ENCODE measurements at regions not wholly inside any gene's neighbourhood (a gene's known extent, or its start where the extent isn't known, plus 50 kb on each side); places are given as distances from the start of the nearest gene placed in this dataset.

DNA sequence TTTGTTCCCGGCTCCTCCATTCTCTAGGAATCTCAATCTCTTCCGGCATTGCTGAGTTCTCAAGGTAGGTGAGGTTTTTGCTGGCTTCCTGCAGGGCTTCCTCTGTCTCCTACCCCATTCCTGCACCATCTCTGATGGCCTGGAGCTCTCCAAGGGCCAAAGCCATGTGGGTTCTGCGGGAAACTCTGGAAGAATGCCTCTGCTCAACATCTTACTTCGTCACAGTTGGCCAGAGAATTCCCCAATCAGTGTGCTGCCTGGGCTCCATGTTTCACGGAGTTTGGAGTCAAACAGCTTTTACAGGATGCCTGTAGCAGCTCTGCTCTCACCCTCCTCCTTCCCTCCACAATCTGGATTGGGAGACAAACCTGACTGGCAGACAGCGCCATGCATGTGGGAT lies 253.9 kb upstream of the HES1 start:
- no peak overlapping the region for H3K4me3 Mint-ChIP-seq
- DNase-seq (ENCODE audit: extremely low spot score, unreplicated experiment) = no peak
- TF ChIP-seq, protein P1, sequence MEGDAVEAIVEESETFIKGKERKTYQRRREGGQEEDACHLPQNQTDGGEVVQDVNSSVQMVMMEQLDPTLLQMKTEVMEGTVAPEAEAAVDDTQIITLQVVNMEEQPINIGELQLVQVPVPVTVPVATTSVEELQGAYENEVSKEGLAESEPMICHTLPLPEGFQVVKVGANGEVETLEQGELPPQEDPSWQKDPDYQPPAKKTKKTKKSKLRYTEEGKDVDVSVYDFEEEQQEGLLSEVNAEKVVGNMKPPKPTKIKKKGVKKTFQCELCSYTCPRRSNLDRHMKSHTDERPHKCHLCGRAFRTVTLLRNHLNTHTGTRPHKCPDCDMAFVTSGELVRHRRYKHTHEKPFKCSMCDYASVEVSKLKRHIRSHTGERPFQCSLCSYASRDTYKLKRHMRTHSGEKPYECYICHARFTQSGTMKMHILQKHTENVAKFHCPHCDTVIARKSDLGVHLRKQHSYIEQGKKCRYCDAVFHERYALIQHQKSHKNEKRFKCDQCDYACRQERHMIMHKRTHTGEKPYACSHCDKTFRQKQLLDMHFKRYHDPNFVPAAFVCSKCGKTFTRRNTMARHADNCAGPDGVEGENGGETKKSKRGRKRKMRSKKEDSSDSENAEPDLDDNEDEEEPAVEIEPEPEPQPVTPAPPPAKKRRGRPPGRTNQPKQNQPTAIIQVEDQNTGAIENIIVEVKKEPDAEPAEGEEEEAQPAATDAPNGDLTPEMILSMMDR (conservative IDR thresholded peaks at IDR 0.05) = no peak
- H3K27me3 Mint-ChIP-seq = no peaks in the 10 kb centered on the region
- H3K9me3 Mint-ChIP-seq = peaks cover 6% of the 10 kb centered on the region
- H3K4me1 Mint-ChIP-seq (ENCODE audit: unreplicated experiment) = peaks cover 64% of the 10 kb centered on the region
- H3K27ac Mint-ChIP-seq = peak overlapping the region; percentile 89
- H3K36me3 Mint-ChIP-seq = peaks cover 4% of the 10 kb centered on the region

DNA sequence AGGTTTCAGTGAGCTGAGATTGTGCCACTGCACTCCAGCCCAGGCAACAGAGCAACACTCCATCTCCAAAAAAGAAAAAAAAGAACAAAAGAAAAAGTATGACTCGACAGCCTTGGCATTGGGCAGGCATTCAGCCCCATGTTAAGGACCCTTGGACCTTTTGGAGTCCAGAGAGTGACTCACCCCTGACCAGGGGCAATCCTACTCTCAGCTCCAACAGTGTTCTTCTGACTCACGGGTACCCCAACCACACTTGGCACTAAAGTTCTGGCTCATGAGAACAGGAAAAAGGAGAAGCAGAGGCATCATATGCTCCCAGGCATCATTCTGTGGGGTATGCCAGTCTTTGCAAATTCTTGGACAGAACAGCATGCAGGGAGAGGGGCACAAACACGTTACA lies 252.4 kb upstream of the HES1 start:
- peaks cover 54% of the 10 kb centered on the region for H3K4me1 Mint-ChIP-seq (ENCODE audit: unreplicated experiment)
- no peaks in the 10 kb centered on the region for H3K27me3 Mint-ChIP-seq
- DNase-seq (ENCODE audit: extremely low spot score, unreplicated experiment) = no peak
- peak overlapping the region; percentile 89 for H3K27ac Mint-ChIP-seq
- H3K36me3 Mint-ChIP-seq = peaks cover 4% of the 10 kb centered on the region
- H3K9me3 Mint-ChIP-seq = peaks cover 6% of the 10 kb centered on the region
- TF ChIP-seq, protein P1 (conservative IDR thresholded peaks at IDR 0.05) = no peak
- no peak overlapping the region for H3K4me3 Mint-ChIP-seq

DNA sequence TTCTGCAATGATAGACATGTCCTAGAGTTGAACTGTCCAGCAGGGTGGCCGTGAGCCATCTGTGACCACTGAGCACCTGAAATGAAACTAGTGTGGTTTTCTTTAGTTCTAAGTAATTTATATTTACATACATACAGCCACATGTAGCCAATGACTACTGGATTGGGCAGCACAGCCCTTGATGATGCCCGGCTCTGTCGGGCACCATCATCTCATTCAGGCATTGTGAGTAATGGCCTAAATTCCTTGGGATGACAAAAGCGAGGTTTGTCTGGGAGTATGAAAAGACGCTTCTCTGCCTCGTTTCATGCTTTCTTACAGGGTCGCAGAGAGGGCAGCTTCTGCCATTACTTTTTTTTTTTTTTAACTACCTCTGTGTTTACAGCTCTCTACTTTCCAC lies 251.9 kb upstream of the HES1 start:
- peak overlapping the region; percentile 24 for H3K4me3 Mint-ChIP-seq
- H3K9me3 Mint-ChIP-seq = peaks cover 6% of the 10 kb centered on the region
- peaks cover 4% of the 10 kb centered on the region for H3K36me3 Mint-ChIP-seq
- no peak for DNase-seq (ENCODE audit: extremely low spot score, unreplicated experiment)
- peaks cover 52% of the 10 kb centered on the region for H3K4me1 Mint-ChIP-seq (ENCODE audit: unreplicated experiment)
- H3K27ac Mint-ChIP-seq = peak overlapping the region; percentile 89
- TF ChIP-seq, protein P1 (conservative IDR thresholded peaks at IDR 0.05) = no peak
- H3K27me3 Mint-ChIP-seq = no peaks in the 10 kb centered on the region

DNA sequence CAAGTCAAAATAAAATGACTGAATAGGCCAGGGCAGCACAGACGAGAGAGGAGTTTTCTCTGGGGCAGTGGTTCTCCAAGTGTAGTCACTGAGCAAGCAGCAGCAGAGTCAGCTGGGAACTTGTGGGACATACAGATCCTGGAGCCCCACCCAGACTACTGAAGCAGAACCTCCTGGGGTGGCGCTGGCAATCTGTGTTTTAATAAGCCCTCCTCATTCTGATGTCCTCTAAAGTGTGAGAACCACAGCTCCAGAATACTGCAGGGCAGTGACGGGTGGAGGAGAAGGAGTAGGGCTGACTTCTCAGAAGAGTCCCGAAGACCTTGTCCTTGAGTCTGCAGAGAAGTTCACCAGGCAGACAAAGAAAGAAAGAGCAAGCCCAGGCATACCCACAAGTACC lies 251.3 kb upstream of the HES1 start:
- DNase-seq (ENCODE audit: extremely low spot score, unreplicated experiment) = no peak
- Mint-ChIP-seq H3K4me1 (ENCODE audit: unreplicated experiment) (peaks cover 46% of the 10 kb centered on the region), H3K27ac (peak overlapping the region; percentile 36), H3K4me3 (peak overlapping the region; percentile 24), H3K9me3 (peaks cover 7% of the 10 kb centered on the region), H3K27me3 (no peaks in the 10 kb centered on the region), H3K36me3 (peaks cover 4% of the 10 kb centered on the region)
- TF ChIP-seq, protein P1 (conservative IDR thresholded peaks at IDR 0.05) = no peak

DNA sequence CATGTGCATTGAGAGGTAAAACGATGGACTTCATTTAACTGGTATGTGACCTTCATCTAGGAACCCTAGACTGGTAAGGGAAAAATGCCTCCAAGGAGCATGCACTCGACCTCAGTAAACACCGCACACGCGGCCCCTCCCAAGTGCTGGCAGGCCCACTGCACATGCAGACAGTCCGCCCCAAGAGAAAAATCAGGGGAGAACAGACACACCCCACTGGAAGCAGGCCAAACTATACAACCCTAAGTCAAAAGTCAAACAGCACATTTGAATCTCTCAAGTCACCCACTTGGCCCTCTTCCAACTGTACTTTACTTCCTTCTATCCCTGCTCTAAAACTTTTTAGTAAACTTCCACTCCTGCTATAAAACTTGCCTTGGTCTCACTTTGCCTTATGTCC lies 250.1 kb upstream of the HES1 start:
- H3K9me3 Mint-ChIP-seq = peaks cover 14% of the 10 kb centered on the region
- TF ChIP-seq, protein P1 (conservative IDR thresholded peaks at IDR 0.05) = no peak
- no peak for DNase-seq (ENCODE audit: extremely low spot score, unreplicated experiment)
- H3K27me3 Mint-ChIP-seq = no peaks in the 10 kb centered on the region
- peaks cover 4% of the 10 kb centered on the region for H3K36me3 Mint-ChIP-seq
- peaks cover 34% of the 10 kb centered on the region for H3K4me1 Mint-ChIP-seq (ENCODE audit: unreplicated experiment)
- H3K4me3 Mint-ChIP-seq = no peak overlapping the region
- H3K27ac Mint-ChIP-seq = peak overlapping the region; percentile 66
